ENCODE measurements at regions not wholly inside any gene's neighbourhood (a gene's known extent, or its start where the extent isn't known, plus 50 kb on each side); places are given as distances from the start of the nearest gene placed in this dataset.

GRCh38 chr6:148016013-148016412 lies 326.6 kb upstream of the SASH1 start:
- TF ChIP-seq POLR2A (IDR thresholded peaks at IDR 0.05; ENCODE audit: low read length) (no peak), GATA1 (IDR thresholded peaks at IDR 0.05; ENCODE audit: low read depth, low read length) (no peak)
